Brain microvascular endothelial cell (primary cell): ENCODE measurements at regions not wholly inside any gene's neighbourhood (a gene's known extent, or its start where the extent isn't known, plus 50 kb on each side); places are given as distances from the start of the nearest gene placed in this dataset.

Experiments
- DNase-seq: peaks from one replicate; pipeline ENCODE4 v3.0.0-alpha.2; 2020
- H3K27ac ChIP-seq: fragments of 250-450 bp; sonication (Bioruptor Pico); 2 replicates; pipeline ENCODE4 v1.5.1; 2020; ENCODE audit warnings: mild to moderate bottlenecking, moderate library complexity
- H3K27me3 ChIP-seq: fragments of 250-450 bp; sonication (Bioruptor Pico); replicated peaks from 2 replicates; pipeline ENCODE4 v1.5.1; 2020; ENCODE audit warnings: mild to moderate bottlenecking
- H3K36me3 ChIP-seq: fragments of 250-450 bp; sonication (Bioruptor Pico); replicated peaks from 2 replicates; pipeline ENCODE4 v1.5.1; 2020; ENCODE audit warnings: mild to moderate bottlenecking
- H3K4me3 ChIP-seq: 2 replicates; pipeline ENCODE4 v1.5.1; 2011; ENCODE audit warnings: low read depth, mild to moderate bottlenecking, control low read depth, low read length, moderate library complexity
- in situ Hi-C: cut with HindIII; loops from 2 replicates; pipeline ENCODE4 v1.10.0; 2017; ENCODE audit warnings: low sequenced_read_pairs, low pct_ligation_motif_present
- TF ChIP-seq, protein P1 (sequence below): IDR thresholded peaks from 2 replicates; pipeline ENCODE4 v1.5.1; 2011; ENCODE audit warnings: low read depth, mild to moderate bottlenecking, moderate library complexity, low read length, control low read depth, inconsistent platforms; ENCODE audit errors: missing control alignments

DNA sequence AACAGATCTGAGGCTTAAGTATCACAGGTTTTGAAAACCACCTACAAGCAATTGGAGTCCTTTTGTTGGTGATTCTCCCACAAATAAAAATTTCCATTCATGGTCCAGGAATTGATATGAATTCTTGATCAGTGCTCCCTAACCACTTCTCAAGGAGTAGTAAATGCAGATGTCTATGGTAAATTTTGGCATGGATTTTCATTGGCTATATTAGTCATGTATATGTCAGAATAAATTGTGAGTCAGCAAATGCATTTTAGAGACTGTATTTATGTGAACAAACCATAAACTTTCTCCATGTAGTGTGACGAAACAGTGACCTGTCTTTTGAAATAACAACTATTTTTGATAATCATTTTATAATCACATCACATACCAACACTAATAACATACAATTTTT, 611.1 kb downstream of the HTR1A start:
- TF ChIP-seq, protein P1, sequence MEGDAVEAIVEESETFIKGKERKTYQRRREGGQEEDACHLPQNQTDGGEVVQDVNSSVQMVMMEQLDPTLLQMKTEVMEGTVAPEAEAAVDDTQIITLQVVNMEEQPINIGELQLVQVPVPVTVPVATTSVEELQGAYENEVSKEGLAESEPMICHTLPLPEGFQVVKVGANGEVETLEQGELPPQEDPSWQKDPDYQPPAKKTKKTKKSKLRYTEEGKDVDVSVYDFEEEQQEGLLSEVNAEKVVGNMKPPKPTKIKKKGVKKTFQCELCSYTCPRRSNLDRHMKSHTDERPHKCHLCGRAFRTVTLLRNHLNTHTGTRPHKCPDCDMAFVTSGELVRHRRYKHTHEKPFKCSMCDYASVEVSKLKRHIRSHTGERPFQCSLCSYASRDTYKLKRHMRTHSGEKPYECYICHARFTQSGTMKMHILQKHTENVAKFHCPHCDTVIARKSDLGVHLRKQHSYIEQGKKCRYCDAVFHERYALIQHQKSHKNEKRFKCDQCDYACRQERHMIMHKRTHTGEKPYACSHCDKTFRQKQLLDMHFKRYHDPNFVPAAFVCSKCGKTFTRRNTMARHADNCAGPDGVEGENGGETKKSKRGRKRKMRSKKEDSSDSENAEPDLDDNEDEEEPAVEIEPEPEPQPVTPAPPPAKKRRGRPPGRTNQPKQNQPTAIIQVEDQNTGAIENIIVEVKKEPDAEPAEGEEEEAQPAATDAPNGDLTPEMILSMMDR, result no peak
- H3K27ac ChIP-seq, result no peak overlapping the region
- in situ Hi-C loops, result no loop called here
- DNase-seq, result no peak
- no peaks in the 10 kb centered on the region for H3K27me3 ChIP-seq
- H3K4me3 ChIP-seq, result no peak overlapping the region
- H3K36me3 ChIP-seq, result no peaks in the 10 kb centered on the region

DNA sequence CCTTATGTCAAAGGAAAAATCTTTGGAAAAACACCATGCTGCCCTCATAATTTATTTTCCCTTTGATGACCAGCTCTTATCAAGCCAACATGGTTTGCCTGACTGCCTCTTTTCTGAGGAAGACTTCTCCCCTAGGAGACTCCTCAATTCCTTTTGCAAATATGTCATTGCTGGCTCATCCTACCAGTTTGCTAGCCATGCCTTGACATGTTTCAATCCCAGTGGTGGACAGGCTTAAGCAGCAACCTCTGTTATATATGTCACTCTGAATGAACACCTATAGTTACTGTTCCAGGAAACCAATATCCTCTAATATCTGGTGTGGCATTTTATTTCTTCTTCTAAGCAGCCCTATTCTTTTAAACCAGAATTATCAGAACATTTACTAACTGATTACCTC, 615.8 kb downstream of the HTR1A start:
- TF ChIP-seq, protein P1, result no peak
- H3K4me3 ChIP-seq, result no peak overlapping the region
- H3K36me3 ChIP-seq, result no peaks in the 10 kb centered on the region
- no peak overlapping the region for H3K27ac ChIP-seq
- in situ Hi-C loops, result no loop called here
- no peak for DNase-seq
- no peaks in the 10 kb centered on the region for H3K27me3 ChIP-seq

DNA sequence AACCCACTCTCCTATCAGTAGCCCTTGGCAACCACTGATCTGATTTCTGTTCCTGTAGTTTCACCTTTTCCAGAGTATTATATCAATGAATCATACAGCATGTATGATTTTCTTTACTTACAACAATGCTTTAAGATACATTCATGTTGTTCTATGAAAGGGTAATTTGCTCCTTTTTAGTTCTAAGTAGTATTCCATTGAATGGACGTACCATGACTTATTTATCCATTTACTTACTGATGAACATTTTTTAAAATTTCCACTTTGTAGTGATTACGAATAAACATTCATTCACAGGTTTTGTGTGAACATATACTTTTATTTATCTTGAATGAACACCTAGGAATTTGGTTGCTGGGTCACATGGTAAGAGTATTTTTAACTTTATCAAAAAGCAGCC, 620.8 kb downstream of the HTR1A start:
- TF ChIP-seq, protein P1, result no peak
- DNase-seq, result no peak
- Histone ChIP-seq H3K4me3 (no peak overlapping the region), H3K27me3 (no peaks in the 10 kb centered on the region), H3K27ac (no peak overlapping the region), H3K36me3 (no peaks in the 10 kb centered on the region)
- in situ Hi-C loops, result no loop called here

DNA sequence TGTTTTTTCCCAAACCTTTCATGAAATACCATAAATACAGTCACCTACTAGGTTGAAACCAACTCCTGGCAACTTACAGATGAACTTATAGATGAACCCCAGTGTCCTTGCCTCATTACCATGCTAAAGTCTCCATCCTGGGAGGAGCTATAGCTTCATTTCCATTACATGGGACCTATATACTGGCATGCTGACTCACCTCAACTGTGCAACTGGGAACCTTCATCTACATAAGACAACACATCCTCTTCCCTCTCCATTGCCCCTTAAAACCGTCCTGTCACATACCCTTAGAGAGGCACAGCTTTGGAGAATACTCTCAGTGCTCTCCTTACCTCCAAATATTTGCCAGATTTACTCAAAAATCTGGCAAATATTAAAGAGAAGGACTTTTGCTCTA, 638.3 kb downstream of the HTR1A start:
- no peak overlapping the region for H3K27ac ChIP-seq
- in situ Hi-C loops, result no loop called here
- TF ChIP-seq, protein P1, result no peak
- no peak overlapping the region for H3K4me3 ChIP-seq
- no peaks in the 10 kb centered on the region for H3K36me3 ChIP-seq
- H3K27me3 ChIP-seq, result no peaks in the 10 kb centered on the region
- DNase-seq, result no peak

DNA sequence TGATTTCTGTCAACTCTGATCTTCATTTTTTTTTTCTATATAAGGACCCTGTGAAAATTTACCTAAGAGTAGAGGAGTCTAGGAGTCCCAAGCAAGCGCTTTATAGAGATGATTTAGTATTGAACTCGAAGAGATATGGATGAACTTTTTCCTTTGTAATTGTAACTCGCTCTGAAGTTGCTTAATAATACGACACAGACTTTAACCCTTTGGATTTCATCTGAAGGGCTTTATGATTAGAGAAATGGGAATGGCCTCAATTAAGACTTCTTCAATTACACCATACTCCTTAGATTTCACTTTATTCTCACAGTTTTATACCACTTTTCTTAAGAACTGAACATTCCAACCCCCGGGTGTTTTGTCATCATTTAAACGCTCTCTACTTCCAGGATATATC, 647.7 kb downstream of the HTR1A start:
- TF ChIP-seq, protein P1, result no peak
- DNase-seq, result no peak
- H3K27ac ChIP-seq, result no peak overlapping the region
- in situ Hi-C loops, result no loop called here
- no peaks in the 10 kb centered on the region for H3K27me3 ChIP-seq
- no peak overlapping the region for H3K4me3 ChIP-seq
- no peaks in the 10 kb centered on the region for H3K36me3 ChIP-seq

DNA sequence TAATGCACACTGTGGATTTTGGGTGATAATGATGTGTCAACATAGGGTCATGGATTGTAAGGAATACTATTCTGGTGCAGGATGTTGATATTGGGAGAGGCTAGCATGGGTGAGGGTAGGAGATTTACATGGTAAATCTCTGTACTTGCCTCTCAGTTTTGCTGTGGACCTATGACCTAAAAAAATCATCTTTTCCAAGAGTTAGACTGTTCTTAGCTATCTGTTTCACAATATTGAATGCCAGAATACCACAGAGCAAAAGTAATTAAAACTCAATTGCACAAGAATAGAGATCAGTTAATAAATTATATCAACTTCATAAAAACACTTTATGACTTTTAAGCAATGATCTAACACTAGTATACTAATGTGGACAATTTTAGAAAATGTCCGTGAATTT, 651.6 kb downstream of the HTR1A start:
- TF ChIP-seq, protein P1, result no peak
- Histone ChIP-seq H3K27ac (no peak overlapping the region), H3K27me3 (no peaks in the 10 kb centered on the region), H3K36me3 (no peaks in the 10 kb centered on the region), H3K4me3 (no peak overlapping the region)
- DNase-seq, result no peak
- in situ Hi-C loops, result no loop called here
